H1 (cell line): ENCODE measurements at regions not wholly inside any gene's neighbourhood (a gene's known extent, or its start where the extent isn't known, plus 50 kb on each side); places are given as distances from the start of the nearest gene placed in this dataset.

Experiments
- CTCF ChIA-PET: fragments of 300-600 bp; sonication (Branson Sonifier 250); formaldehyde crosslinking; loops from one replicate; lab custom pipeline; 2021; ENCODE audit not compliant: partially characterized antibody; lab: Charles Lee
- POLR2A ChIA-PET: fragments of 300-600 bp; sonication (Branson Sonifier 250); formaldehyde crosslinking; loops from one replicate; lab custom pipeline; 2021; ENCODE audit warnings: inconsistent platforms; ENCODE audit not compliant: partially characterized antibody; lab: Charles Lee
- DNase-seq, 2 experiments: peaks; one replicate each; pipeline versions ENCODE4 v3.0.0 to v3.0.0-alpha.2; 2010 to 2022; ENCODE audit warnings: low spot score in 2 of 2, low read depth in 1 of 2, mixed read lengths in 1 of 2
- FAIRE-seq: peaks from 2 replicates; lab custom pipeline; 2011; peaks lifted over from hg19 to GRCh38; lab: Jason Lieb, UNC
- H2AFZ ChIP-seq: 2 replicates; pipeline ENCODE4 v1.8.1; 2012; ENCODE audit warnings: low read length, inconsistent platforms
- H2AK5ac ChIP-seq: 2 replicates; pipeline ENCODE4 v1.6.1; 2013; ENCODE audit warnings: low read depth, low read length
- H2BK120ac ChIP-seq: replicated peaks from 2 replicates; pipeline ENCODE3; 2013; ENCODE audit warnings: low read depth, low read length, inconsistent platforms
- H2BK12ac ChIP-seq: 2 replicates; pipeline ENCODE4 v1.6.1; 2013; ENCODE audit warnings: low read depth, low read length
- H2BK15ac ChIP-seq: 2 replicates; pipeline ENCODE4 v1.6.1; 2013; ENCODE audit warnings: low read length
- H2BK20ac ChIP-seq: 2 replicates; pipeline ENCODE4 v1.6.1; 2013; ENCODE audit warnings: low read length
- H2BK5ac ChIP-seq: 2 replicates; pipeline ENCODE4 v1.6.1; 2013; ENCODE audit warnings: low read depth, low read length
- H3K14ac ChIP-seq: 2 replicates; pipeline ENCODE4 v1.6.1; 2013; ENCODE audit warnings: inconsistent platforms; ENCODE audit not compliant: insufficient read length
- H3K18ac ChIP-seq: 2 replicates; pipeline ENCODE4 v1.6.1; 2013; ENCODE audit warnings: low read length; ENCODE audit errors: extremely low read depth
- H3K23ac ChIP-seq: 2 replicates; pipeline ENCODE4 v1.6.1; 2013; ENCODE audit warnings: inconsistent platforms; ENCODE audit not compliant: insufficient read length
- H3K23me2 ChIP-seq: 2 replicates; pipeline ENCODE4 v1.6.1; 2013; ENCODE audit warnings: low read depth, low read length
- H3K27ac ChIP-seq: 2 replicates; pipeline ENCODE4 v1.6.1; 2011; ENCODE audit warnings: low read depth, low read length, inconsistent platforms
- H3K27me3 ChIP-seq, 4 experiments: replicated peaks in 1 of 4; 1 replicate in 1 of 4; 2 replicates in 3 of 4; pipeline versions ENCODE4 v1.6.1 to v1.8.1; 2011 to 2013; ENCODE audit warnings: low read length in 3 of 4, mild to moderate bottlenecking in 3 of 4, inconsistent platforms in 2 of 4, mixed read lengths in 2 of 4, moderate library complexity in 1 of 4; ENCODE audit not compliant: control insufficient read depth in 3 of 4, insufficient read depth in 3 of 4; ENCODE audit errors: extremely low read depth in 1 of 4
- H3K36me3 ChIP-seq, 4 experiments: 2 replicates each; pipeline versions ENCODE4 v1.6.1 to v1.8.1; 2011 to 2013; ENCODE audit warnings: mild to moderate bottlenecking in 4 of 4, low read length in 3 of 4, moderate library complexity in 2 of 4, control low read depth in 1 of 4, inconsistent platforms in 1 of 4; ENCODE audit not compliant: insufficient read depth in 4 of 4, control insufficient read depth in 2 of 4
- H3K4ac ChIP-seq: replicated peaks from 2 replicates; pipeline ENCODE3; 2013; ENCODE audit warnings: low read length, low read depth, mixed read lengths, inconsistent platforms; ENCODE audit not compliant: insufficient read length
- H3K4me1 ChIP-seq, 4 experiments: replicated peaks in 1 of 4; 1 replicate in 1 of 4; 2 replicates in 3 of 4; pipeline versions ENCODE4 v1.6.1 to v1.8.1; 2011 to 2013; ENCODE audit warnings: low read length in 3 of 4, inconsistent platforms in 2 of 4, mixed read lengths in 1 of 4; ENCODE audit not compliant: insufficient read depth in 4 of 4, control insufficient read depth in 3 of 4
- H3K4me2 ChIP-seq, 2 experiments: 2 replicates each; pipeline versions ENCODE4 v1.6.1 to v1.8.1; 2011 to 2013; ENCODE audit warnings: low read depth in 2 of 2, low read length in 2 of 2, control low read depth in 1 of 2, inconsistent platforms in 1 of 2, mild to moderate bottlenecking in 1 of 2; ENCODE audit not compliant: insufficient read depth in 1 of 2
- H3K4me3 ChIP-seq, 4 experiments: fragments of 200-600, 300-600 bp in 1 of 4; sonication (generic), shearing (Covaris generic), sonication (Bioruptor Twin) in 1 of 4; 2 replicates each; pipeline versions ENCODE4 v1.5.1 to v1.8.1; 2011 to 2016; ENCODE audit warnings: low read length in 4 of 4, low read depth in 3 of 4, control low read depth in 2 of 4, inconsistent platforms in 2 of 4, mild to moderate bottlenecking in 2 of 4, mixed read lengths in 1 of 4, moderate library complexity in 1 of 4; ENCODE audit not compliant: insufficient read depth in 2 of 4; ENCODE audit errors: extremely low read depth in 1 of 4
- H3K56ac ChIP-seq: replicated peaks from 2 replicates; pipeline ENCODE3; 2013; ENCODE audit warnings: low read depth, mild to moderate bottlenecking, mixed read lengths, low read length, inconsistent platforms; ENCODE audit not compliant: insufficient read length
- H3K79me1 ChIP-seq: 2 replicates; pipeline ENCODE4 v1.6.1; 2013; ENCODE audit warnings: low read depth, low read length, control low read depth
- H3K79me2 ChIP-seq, 2 experiments: 2 replicates each; pipeline versions ENCODE4 v1.6.1 to v1.8.1; 2012 to 2013; ENCODE audit warnings: low read length in 2 of 2, mild to moderate bottlenecking in 2 of 2, inconsistent platforms in 1 of 2; ENCODE audit not compliant: insufficient read depth in 2 of 2, control insufficient read depth in 1 of 2
- H3K9ac ChIP-seq, 4 experiments: replicated peaks in 1 of 4; 1 replicate in 1 of 4; 2 replicates in 3 of 4; pipeline versions ENCODE4 v1.6.1 to v1.8.1; 2011 to 2013; ENCODE audit warnings: low read depth in 3 of 4, low read length in 3 of 4, control low read depth in 2 of 4, mild to moderate bottlenecking in 2 of 4, moderate library complexity in 2 of 4, inconsistent platforms in 1 of 4; ENCODE audit errors: extremely low read depth in 1 of 4
- H3K9me3 ChIP-seq, 2 experiments: 2 replicates each; pipeline versions ENCODE4 v1.6.1 to v1.8.1; 2012 to 2013; ENCODE audit warnings: mild to moderate bottlenecking in 2 of 2, moderate library complexity in 2 of 2, control low read depth in 1 of 2, inconsistent platforms in 1 of 2, low read depth in 1 of 2, low read length in 1 of 2, mixed read lengths in 1 of 2; ENCODE audit not compliant: insufficient read depth in 2 of 2
- H4K20me1 ChIP-seq, 2 experiments: replicated peaks in 1 of 2; 2 replicates each; pipeline versions ENCODE3 to v1.8.1; 2011 to 2013; ENCODE audit warnings: inconsistent platforms in 2 of 2, low read length in 2 of 2, mild to moderate bottlenecking in 1 of 2; ENCODE audit not compliant: insufficient read depth in 2 of 2, control insufficient read depth in 1 of 2
- H4K5ac ChIP-seq: 2 replicates; pipeline ENCODE4 v1.6.1; 2013; ENCODE audit warnings: low read length, low read depth, mixed read lengths, inconsistent platforms; ENCODE audit not compliant: insufficient read length
- H4K8ac ChIP-seq: 2 replicates; pipeline ENCODE4 v1.8.0; 2013; ENCODE audit warnings: mild to moderate bottlenecking, moderate library complexity, low read length, inconsistent platforms; ENCODE audit not compliant: insufficient read depth; ENCODE audit errors: extremely low read depth
- H4K91ac ChIP-seq: replicated peaks from 2 replicates; pipeline ENCODE3; 2013; ENCODE audit warnings: low read length, mixed read lengths, inconsistent platforms; ENCODE audit not compliant: insufficient read length
- ASH2L ChIP-seq: fragments of 200-600, 300-600 bp; sonication (generic); IDR thresholded peaks from one replicate; pipeline ENCODE4 v1.7.1; 2017; ENCODE audit warnings: low read length
- CHD1 ChIP-seq: IDR thresholded peaks from 2 replicates; pipeline ENCODE4 v1.6.1; 2012; ENCODE audit warnings: low read depth, low read length, improper control_type of control experiment
- CHD2 ChIP-seq: IDR thresholded peaks from 2 replicates; pipeline ENCODE4 v1.6.1; 2012; ENCODE audit warnings: low read length, improper control_type of control experiment
- KDM4A ChIP-seq: IDR thresholded peaks from one replicate; pipeline ENCODE4 v1.7.1; 2012; ENCODE audit warnings: low read depth, mild to moderate bottlenecking, moderate library complexity, low read length, inconsistent platforms; ENCODE audit not compliant: severe bottlenecking
- NANOG ChIP-seq: IDR thresholded peaks from 2 replicates; pipeline ENCODE4 v1.6.1; 2011; ENCODE audit warnings: low read length, low read depth, mild to moderate bottlenecking, inconsistent platforms; ENCODE audit not compliant: insufficient read depth, poor library complexity, severe bottlenecking
- RXRA ChIP-seq: IDR thresholded peaks from 2 replicates; pipeline ENCODE4 v1.6.1; 2011; ENCODE audit warnings: low read depth, mild to moderate bottlenecking, low read length, moderate library complexity; ENCODE audit not compliant: insufficient read depth
- WGBS, 2 experiments: shearing (Covaris generic) in 1 of 2; methylation state at CpG; one replicate each; pipeline versions ENCODE4 v1.1.6 to v1.1.7; 2013 to 2015; ENCODE audit warnings: low lambda C conversion rate in 2 of 2, mixed read lengths in 2 of 2, inconsistent platforms in 1 of 2, low coverage in 1 of 2, missing lambda C conversion rate in 1 of 2; ENCODE audit not compliant: insufficient replicate concordance in 2 of 2, insufficient coverage in 1 of 2, insufficient read length in 1 of 2; ENCODE audit errors: extremely low coverage in 1 of 2, missing lambda C conversion rate in 1 of 2; 5-methylcytosine and 5-hydroxymethylcytosine counted together
- TF ChIP-seq, protein P1 (sequence below): IDR thresholded peaks from 2 replicates; pipeline ENCODE4 v1.6.1; 2011; ENCODE audit warnings: low read length, improper control_type of control experiment

DNA sequence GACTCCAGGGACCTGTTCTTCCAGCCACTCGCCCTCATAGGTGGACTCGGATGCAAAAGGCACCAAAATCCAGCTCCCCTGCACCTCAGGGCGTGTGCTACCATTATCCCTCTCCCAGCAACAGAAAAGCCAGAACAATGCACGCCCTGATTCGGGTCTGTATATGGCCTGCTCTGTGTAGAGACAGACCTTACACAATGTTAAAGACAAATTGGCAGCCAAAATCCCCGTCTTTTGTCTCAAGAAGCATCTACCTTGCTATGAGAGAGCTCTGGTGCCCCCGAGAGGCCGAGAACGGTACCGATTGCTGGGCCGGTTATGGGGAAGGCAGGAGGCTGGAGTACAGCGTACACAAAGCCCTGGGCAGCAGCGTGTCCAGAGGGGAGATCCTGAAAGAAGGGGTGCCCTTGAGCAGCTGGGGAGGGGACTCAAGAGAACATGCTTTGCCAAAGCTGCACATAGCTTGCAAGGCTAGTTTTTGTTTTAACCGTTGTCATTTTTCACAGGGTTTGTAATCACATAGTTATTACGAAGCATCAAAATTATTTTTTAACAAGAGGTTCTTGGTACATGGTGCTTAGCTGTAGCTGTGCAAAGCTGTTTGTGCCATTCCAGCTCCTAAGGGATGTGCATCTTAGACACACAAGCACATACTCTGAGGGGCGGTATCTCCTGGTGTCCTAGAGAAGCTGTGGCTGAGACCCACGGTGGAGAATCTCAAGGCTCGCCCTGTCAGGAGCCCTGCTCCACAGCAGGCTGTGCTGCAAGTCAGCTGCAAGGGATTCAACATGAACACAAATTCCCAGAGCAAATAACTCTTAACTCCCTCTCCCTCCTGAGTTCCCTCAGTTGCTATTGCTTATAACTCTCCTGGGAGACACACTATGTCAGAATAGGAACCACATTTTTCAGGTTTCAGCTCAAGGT, 461.5 kb upstream of the PPP2R3A start:
- peak overlapping the region; percentile 18; the same call in 1 of the 2 replicates for H2BK12ac ChIP-seq
- ChIA-PET CTCF (interaction anchor here (0.5 to 3.3 kb wide), 65 partner anchors 9 to 754 kb away, joined by 3 to 26 read pairs (median 3); partner anchors contain the start of gene EPHB1), POLR2A (no interaction called here)
- no peak overlapping the region for H2AK5ac ChIP-seq
- H3K4me1 ChIP-seq, result peaks cover 0 to 11% (median 3%) of the 10 kb centered on the region in 4 experiments; a peak in 5 of 7 replicates
- H3K23me2 ChIP-seq, result no peaks in the 10 kb centered on the region; the same call in 1 of the 2 replicates
- peak overlapping the region; percentile 68; the same call in 1 of the 2 replicates for H3K27ac ChIP-seq
- FAIRE-seq (peak; percentile 96), DNase-seq (peak; percentile 75 to 95)
- peak overlapping the region; percentile 91; the same call in 1 of the 2 replicates for H3K18ac ChIP-seq
- peak overlapping the region; percentile 95; the same call in 1 of the 2 replicates for H2BK20ac ChIP-seq
- H3K4me2 ChIP-seq, result peak overlapping the region; percentile 50 to 69
- WGBS, 2 experiments, result 25% methylated on average over 18 of the region's 18 CpGs; no CpG with 5 or more reads in 1 of the 2 experiments
- peak overlapping the region; percentile 94; the same call in 1 of the 2 replicates for H2BK15ac ChIP-seq
- no peak overlapping the region for H4K8ac ChIP-seq
- H2AFZ ChIP-seq, result peak overlapping the region; percentile 100
- H2BK120ac ChIP-seq, result peak overlapping the region; percentile 30
- no peak overlapping the region for H3K4ac ChIP-seq
- peak overlapping the region; percentile 83; the same call in 1 of the 2 replicates for H2BK5ac ChIP-seq
- H3K14ac ChIP-seq, result no peak overlapping the region
- H4K5ac ChIP-seq, result peak overlapping the region; percentile 19
- H3K79me1 ChIP-seq, result no peaks in the 10 kb centered on the region
- no peak overlapping the region for H3K56ac ChIP-seq
- H3K4me3 ChIP-seq, result peak overlapping the region; percentile 2 to 47 (median 20); a peak in 5 of 8 replicates
- no peaks in the 10 kb centered on the region for H3K27me3 ChIP-seq
- H4K20me1 ChIP-seq, result no peaks in the 10 kb centered on the region
- H3K9ac ChIP-seq, result peak overlapping the region in 2 of 4 experiments; percentile 36 to 54; a peak in 3 of 7 replicates
- no peaks in the 10 kb centered on the region for H3K9me3 ChIP-seq
- H4K91ac ChIP-seq, result peak overlapping the region; percentile 13
- no peaks in the 10 kb centered on the region for H3K79me2 ChIP-seq
- no peak overlapping the region for H3K23ac ChIP-seq
- no peaks in the 10 kb centered on the region for H3K36me3 ChIP-seq
- no peak for TF ChIP-seq ASH2L
- TF ChIP-seq CHD2, result no peak
- TF ChIP-seq RXRA, result no peak
- TF ChIP-seq, protein P1, sequence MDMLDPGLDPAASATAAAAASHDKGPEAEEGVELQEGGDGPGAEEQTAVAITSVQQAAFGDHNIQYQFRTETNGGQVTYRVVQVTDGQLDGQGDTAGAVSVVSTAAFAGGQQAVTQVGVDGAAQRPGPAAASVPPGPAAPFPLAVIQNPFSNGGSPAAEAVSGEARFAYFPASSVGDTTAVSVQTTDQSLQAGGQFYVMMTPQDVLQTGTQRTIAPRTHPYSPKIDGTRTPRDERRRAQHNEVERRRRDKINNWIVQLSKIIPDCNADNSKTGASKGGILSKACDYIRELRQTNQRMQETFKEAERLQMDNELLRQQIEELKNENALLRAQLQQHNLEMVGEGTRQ, result no peak
- TF ChIP-seq KDM4A, result peak; percentile 29
- TF ChIP-seq NANOG, result no peak
- TF ChIP-seq CHD1, result no peak
